CD1c-positive myeloid dendritic cell (primary cell): ENCODE measurements at regions not wholly inside any gene's neighbourhood (a gene's known extent, or its start where the extent isn't known, plus 50 kb on each side); places are given as distances from the start of the nearest gene placed in this dataset.
"Not testable (repeated sequence)": the region's sequence is repeated elsewhere in the genome, so short reads cannot be mapped to it uniquely, and the experiment has no call there.

ENCODE experiments used
- DNase-seq: peaks from one replicate; pipeline ENCODE4 v3.0.0-alpha.2; 2016; ENCODE audit errors: extremely low spot score

DNA sequence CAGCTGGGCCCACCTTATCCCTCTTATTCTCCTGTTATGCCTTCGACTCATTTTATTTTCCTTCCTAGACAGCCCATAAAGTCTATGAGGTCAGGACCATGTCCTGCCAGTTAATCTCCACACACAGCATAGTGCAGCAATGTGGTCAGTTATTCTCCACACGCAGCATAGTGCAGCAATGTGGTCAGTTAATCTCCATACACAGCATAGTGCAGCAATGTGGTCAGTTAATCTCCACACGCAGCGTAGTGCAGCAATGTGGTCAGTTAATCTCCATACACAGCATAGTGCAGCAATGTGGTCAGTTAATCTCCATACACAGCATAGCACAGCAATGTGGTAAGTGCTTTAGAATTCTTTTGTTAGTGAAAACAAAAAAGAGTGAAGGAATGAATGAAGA, 77.8 kb downstream of the TEX36 start:
- no peak for DNase-seq

DNA sequence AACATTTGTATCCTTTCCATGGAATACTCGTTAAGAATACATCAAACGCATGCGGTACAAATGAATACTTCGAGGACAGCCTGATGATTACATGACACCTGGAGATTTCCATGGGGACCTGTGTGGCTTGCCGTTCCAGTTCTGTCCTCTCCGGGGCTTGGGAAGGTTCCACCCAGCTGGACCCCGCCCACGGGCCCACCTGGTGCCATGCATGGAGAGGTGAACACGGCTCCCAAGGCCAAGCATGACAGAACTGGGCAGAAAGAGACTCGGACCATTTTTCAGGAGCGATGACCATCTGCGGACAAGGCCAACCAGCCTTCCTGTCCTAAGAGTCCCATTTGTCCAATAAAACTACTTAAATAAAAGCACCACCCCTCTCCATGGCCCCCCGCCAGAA, 80.1 kb downstream of the TEX36 start:
- no peak for DNase-seq

DNA sequence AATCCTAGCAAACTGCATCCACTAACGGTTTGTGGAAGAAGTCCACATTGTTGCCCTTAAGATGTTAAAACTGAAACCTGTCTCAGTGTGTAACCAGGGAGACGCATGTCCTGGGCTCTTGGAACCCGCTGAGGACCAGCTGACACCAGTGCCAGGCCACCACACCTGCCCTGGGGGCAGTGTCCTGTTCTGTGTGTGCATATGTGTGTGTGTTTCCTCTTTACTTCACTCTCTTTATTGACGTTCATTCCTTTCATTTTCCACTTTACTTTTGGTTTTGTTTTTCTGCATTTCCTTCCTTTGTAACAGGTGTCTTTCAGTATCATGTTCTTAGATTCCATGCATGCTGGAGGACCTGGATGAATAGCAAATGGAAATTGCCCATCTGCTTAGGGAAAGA, 83.8 kb downstream of the TEX36 start:
- DNase-seq, result no peak

DNA sequence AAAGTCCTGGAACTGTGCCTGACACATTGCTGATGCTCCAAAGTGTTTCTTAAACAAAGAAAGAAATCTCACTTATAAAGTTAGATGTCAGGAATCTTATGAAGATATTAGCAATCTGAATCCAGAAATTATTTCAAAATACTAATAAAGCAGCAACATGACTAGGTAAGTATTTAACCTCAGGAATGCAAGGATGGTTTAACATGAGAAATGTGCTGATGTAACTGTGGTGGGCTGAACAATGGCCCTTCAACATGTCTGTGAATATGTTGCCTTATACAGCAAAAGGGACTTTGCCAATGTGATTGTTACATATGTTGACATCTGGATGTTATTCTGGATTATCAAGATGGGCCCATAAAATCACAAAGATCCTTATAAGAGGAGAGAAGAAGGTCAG, 87.1 kb downstream of the TEX36 start:
- no peak for DNase-seq

DNA sequence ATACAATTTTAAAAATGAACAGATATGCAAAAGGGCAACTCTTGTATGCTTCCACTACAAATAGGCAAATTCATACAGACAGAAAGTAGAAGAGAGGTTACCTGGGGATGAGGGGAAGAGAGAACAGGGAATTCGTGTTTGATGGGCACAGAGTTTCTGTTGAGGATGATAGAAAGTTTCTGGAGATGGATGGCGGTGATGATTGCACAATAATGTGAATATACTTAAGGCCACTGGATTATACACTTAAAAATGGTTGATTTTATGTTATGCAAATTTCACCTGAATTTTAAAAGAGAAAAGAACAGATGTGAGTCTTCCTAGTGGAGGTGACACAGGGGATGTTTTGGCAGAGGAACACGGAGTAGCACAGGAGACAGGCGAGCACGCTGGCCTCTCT, 89.3 kb downstream of the TEX36 start:
- no peak for DNase-seq

DNA sequence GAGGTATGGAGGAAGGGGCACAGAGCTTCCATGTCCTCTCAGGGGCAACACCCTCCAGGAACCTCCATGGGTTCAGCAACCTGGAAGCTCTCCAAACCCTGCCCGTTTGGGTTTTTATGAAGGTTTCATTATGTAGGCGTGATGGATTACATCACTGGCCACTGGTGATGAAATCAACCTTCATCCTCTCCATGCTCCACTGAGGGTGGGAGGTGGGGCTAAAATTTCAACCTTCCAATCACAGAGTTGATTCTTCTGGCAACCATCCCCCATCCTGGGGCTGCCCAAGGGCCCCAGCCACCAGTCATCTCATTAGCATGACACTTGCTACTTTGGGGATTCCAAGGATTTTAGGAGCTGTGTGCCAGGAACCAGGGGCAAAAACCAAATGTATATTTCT, 90.1 kb downstream of the TEX36 start:
- DNase-seq, result no peak

DNA sequence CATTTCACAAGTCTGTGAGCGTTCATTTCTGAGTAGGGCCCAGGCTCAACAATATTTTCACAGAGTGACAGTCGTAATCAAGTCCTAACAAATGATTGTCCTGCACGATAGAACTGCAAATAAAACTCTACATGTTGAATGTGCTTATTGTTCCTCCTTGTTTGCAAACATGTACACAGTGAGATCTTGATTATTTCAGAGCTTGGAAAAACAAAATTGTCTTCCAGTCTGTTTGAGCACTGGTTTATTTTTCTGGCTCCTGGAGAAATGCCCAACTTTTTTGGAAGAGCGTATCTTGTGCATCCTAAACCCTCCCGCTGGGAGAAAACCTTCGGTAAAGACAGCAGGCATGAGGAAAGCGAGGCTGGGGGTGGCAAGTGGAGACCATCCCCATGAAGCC, 91.1 kb downstream of the TEX36 start:
- no peak for DNase-seq

DNA sequence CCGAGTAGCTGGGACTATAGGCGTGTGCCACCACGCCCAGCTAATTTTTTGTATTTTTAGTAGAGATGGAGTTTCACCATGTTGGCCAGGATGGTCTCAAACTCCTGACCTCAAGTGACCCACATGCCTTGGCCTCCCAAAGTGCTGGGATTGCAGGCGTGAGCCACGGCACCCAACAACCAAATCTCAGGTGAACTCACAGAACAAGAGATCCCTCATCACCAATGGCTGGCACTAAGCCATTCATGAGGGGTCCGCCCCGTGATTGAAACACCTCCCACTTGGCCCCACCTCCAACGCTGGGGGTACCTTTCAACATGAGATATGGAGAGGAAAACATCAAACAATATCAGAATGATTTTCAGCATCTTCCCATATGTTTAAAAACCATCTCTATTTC, 94.2 kb downstream of the TEX36 start:
- not testable (repeated sequence) for DNase-seq

DNA sequence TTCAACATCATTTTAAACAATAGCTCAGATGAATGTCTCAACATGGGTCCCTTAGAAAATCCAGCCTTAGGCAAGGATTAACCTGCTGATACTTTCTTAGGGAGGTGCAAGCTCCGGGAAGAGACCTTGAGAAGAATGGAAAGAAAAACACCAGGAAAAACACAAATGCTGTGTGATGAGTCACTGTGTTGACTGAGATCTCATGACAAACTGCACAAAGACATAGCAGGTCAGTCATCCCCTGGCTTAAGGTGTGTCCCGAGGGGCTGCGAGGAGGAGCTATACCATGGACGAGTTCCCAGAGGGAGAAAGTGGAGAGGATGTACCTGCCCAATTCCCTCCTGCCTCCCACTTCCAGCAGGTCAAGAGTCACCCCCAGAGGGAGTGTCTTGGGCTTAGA, 98.0 kb downstream of the TEX36 start:
- DNase-seq, result no peak

DNA sequence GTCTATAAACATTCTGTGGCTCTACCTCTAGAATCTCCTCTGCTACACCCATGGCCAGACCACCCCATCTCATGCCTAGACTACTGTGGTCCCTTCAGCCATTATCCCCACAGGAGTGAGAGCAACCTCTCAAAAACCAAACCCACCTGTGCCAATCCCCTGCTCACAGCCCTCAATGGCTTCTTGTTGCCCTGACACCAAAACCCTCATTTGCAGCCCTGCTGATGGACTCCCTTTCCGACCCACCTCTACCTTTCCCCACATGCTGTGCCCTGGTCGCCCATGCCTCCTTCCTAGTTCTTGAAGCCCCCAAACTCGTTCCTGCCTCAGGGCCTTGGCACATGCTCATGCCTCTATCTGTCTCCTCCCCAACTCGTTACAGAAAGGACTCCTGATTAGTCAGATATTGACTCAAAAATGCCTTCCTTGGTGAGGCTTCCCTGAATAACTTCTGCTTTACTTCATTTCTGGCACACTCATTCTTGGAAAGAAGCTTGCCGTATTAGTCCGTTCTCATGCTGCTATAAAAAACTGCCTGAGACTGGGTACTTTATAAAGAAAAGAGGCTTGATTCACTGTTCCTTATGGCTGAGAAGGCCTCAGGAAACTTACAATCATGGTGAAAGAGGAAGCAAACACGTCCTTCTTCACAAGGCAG, 104.2 kb downstream of the TEX36 start:
- no peak for DNase-seq

DNA sequence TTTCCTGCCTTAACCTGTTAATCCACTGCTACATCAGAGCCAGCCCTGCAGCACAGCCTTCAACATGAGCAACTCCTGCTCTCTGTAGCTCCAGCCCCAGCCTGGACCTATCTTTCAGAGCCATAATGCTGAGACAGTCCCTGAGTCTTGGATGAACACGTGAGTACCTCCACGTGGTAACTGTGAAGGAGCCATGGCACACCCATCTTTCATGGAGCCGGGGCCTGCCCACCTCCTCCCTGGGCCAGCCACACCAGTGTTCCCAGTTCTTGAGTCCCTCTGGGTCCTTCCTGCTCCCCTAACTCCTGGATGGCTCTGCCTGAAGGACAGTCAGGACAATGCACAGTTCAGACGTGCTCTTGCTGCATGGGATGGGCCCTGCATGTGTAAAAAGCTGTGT, 107.1 kb downstream of the TEX36 start:
- DNase-seq, result no peak

DNA sequence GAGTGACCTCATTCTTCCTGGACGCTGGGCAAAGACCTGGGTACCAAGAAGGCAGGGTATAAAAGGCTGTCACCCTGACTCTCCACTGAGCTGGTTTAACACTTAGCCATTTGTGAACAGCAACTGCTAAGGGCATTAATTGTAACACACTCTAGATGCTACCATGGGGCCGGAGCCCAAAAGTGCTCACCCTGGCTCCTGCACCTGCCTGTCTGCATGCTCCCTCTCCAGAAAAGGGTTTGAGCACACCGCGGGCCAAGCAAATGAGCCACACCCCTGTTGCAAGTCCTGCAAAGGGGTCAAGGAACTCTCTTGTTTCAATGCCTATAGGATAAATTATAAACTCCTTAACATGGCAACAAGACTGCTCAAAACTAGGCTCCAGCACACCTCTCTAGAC, 114.8 kb downstream of the TEX36 start:
- DNase-seq, result no peak

DNA sequence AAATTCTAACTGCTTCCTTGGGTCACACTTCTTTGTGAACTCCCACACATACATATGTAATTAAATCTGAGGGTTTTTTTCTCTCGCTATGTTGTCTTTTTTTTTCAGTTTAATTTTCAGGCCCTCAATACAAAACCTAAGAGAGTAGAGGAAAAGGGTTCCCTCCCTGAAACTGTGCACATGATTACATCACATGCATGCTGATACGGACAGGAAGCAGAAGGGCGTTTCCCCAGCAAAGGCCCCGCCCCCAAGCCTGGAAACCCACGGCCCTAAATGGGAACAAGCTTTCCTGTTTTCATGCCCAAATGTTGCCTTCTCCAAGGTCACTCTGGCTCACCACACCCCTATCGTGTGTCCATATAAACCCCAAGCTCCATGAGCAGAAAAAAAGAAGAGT, 115.4 kb downstream of the TEX36 start:
- DNase-seq, result no peak

DNA sequence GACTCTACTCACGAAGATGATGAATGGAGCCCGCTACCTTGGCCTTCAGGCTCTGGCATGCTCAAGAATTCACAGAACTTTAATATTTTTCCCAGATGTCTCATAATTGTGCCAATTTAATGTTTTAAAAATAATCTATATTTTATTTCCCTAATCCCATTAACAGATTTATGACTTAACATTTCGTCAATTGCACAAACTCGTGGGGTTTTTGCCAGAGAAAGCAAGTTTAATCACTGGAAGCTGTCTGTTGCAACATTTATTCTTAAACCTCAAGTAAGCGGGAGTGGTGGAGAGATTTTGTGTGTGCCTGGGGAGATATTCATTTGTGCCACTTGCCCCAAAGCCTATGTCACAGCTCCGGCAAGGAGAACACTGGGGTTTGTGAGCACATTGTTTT, 117.9 kb downstream of the TEX36 start:
- no peak for DNase-seq

DNA sequence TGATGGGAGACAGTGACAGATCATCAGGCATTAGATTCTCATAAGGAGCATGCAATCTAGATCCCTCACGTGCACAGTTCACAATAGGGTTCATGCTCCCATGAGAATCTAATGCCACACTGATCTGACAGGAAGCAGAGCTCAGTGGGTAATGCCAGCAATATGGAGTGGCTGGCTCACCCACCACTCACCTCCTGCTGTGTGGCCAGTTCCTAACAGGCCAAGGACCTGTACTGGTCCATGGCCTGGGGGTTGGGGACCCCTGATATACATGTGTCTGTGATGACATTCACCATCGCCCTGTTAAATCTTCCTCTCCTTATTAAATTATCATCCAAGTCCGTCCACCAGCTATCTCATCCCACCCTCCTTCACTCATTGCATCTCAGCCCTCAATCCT, 118.4 kb downstream of the TEX36 start:
- no peak for DNase-seq

DNA sequence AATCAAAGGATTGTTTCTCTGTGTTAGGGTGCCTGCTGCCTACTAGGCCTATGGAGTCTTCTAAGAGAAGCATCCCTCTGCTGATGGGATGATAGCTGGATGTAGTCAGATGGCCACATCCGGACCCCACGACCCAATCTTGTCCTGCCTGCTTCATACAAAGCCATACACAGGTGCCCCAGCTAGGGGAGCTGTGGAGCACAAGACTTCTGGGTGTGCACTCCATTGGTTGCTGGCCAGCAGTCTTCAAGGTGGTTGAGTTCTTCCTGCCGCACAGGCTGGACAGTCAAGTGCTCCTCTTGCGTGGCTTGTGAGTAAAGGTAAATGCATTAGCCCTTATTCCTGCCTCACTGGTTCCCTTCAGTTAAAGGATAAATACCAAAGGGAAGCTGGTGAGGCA, 120.2 kb downstream of the TEX36 start:
- DNase-seq, result no peak

DNA sequence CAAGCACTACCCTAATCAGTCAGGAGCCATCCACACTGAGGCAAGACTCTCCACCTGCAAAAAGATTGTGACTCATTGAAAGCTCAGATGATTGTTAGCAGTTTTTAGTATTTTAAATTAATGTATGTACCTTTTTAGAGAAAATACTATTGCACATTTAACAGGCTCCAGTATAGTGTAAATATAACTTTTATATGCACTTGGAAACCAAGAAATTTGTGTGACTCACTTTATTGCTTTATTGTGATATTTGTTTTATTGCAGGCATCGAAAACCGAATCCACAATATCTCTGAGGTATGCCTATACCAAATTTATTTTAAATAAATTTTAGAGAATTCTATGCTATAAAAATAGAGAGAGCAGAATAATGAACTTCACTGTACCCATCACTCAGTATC, 122.0 kb downstream of the TEX36 start:
- no peak for DNase-seq

DNA sequence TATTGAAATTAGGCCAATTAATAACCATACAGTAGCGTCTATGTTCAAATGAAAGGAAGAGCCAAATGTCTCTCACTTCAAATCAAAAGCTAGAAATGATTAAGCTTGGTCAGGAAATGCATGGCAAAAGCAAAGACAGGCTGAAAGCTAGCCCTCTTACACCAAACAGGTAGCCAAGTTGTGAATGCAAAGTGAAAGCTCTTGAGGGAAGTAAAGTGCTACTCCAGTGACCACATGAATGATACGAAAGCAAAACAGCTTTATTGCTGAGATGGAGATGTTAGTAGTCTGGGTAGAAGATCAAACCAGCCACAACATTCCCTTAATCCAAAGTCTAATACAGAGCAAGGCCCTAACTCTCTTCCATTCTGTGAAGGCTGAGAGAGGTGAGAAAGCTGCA, 123.8 kb downstream of the TEX36 start:
- no peak for DNase-seq

DNA sequence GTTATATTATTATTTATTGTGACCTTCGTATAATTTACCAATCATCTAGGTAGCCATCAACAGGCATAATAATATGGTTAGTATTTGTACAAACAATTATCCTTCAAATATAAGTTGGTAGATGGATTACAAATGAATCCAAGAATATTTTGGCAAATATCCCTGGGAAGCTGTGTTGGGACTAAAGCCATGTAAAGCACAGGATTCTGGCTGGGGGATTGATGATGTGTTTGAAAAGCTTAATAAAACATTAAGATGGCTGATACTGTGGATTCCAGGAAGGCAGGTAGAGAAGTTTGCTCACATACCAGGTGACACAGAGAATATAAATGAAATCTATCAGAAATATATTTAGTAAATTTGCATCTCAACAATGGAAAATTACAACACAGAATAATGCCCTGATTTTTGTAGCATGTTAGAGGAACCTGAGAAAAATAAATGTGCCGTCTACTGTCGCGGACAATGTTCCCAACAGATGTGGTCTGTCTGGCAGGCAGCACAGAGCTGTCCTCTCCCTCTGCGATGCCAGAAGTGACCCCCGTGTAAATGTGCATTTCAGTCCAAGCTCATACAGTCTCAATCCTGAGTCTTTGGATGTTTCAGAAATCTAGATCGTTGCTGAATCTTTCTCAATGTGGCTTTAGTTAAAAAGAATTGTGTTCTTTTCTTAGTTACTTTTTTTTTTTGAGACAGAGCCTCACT, 125.0 kb downstream of the TEX36 start:
- no peak for DNase-seq

DNA sequence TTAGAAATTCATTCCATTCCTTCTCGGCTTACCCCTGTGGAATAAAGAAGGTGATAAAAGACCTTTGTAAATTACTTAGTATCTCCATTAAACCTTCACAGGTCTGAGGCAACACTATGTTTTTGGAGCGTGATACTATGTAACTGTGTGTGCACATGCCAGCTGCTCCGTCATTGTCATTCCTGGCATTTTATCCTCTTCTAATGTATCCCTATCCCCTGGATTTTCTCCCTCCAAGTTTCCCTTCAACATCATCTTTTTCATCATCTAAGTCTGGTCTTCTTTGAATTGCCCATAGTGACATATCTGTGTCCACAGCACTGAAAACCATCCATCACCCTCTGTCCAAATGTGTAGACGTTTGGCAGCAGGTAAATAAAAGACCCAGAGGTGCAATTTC, 125.7 kb downstream of the TEX36 start:
- DNase-seq, result no peak

DNA sequence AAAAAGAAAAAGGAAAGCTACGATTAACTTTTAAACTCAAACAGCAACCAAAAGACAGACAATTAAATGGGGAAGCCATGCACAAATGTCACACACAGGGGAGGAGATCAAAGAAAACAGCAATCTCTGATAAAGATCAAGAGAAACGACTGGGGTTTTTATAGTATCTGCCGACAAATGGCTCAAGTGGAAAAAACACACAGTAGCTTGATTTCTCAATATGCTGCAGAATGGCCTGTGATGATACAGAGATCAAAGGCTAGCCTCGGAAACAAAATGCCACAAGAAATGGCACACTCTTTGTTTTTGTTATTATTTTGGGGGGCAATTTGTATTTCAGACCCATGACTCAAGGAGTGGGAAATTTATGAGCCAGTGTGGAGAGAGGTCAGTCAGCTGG, 126.1 kb downstream of the TEX36 start:
- no peak for DNase-seq

DNA sequence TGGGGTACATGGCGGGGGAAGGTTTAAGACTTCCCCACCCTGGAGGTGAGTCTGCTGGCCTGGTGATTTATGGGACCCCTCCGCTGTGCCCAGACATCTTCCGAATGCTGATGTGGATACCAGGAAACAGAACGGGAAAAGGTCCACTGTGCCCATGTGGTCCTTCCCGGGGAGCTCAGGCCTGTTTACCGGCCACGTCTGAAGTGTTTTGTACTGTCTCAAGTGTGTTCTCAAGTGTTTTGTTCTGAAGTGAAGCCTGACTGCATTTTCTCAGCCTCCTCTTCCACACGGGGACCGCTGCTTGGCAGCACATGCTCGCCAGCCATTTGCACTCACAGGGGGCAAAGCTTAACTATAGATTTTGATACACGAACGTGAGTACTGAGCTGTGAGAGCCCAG, 127.2 kb downstream of the TEX36 start:
- DNase-seq, result no peak

DNA sequence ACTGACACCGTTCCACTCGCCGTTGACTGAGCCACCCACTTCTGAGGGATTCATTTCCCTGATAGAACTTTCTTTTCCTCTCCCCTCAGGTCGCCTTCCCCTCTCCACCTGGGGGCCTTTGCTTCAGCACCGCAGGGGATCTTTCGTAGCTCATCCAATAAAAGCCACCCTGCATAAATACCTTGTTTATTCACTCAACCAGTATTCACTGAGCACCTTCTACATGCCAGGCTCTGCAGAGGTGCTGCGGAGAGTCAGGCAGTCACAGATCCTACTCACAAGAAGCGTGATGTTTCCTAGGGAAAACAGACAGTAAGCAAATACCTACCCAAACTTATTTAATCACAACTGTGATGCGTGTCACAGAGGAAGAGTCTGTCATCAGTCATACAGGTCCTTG, 127.7 kb downstream of the TEX36 start:
- DNase-seq, result no peak

DNA sequence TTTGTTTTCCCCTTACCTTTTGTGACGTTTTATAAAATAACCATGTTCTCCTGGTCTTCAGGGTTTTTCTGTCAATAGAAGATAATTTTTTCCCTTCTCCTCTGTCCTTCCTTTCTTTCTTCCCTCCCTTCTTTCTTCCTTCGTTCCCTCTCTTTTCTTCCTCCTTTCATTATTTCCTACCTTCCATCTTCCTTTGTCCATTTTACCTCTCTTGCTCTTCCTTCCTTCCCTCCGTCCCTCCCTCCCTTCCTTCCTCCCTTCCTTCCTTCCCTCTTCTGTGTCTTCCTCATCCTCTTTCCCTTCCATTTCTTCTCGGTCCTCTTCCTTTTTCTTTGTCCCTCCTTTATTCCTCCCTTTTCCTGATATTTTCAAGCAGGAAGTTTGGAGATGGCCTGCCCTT, 128.2 kb downstream of the TEX36 start:
- no peak for DNase-seq
